BJ (cell line): ENCODE measurements at regions not wholly inside any gene's neighbourhood (a gene's known extent, or its start where the extent isn't known, plus 50 kb on each side); places are given as distances from the start of the nearest gene placed in this dataset.

ENCODE experiments used
- CTCF ChIA-PET: fragments of 350-600 bp; formaldehyde crosslinking; extraction: SDS; loops from one replicate; lab custom pipeline; 2021; ENCODE audit warnings: antibody characterized with exemption, inconsistent platforms; lab: Yijun Ruan, JAX
- POLR2A ChIA-PET: fragments of 300-600 bp; sonication (Branson Sonifier 250); formaldehyde crosslinking; extraction: SDS; loops from one replicate; lab custom pipeline; 2021; ENCODE audit warnings: antibody characterized with exemption; lab: Charles Lee
- DNase-seq: peaks from one replicate; pipeline ENCODE4 v3.0.0-alpha.2; 2011; ENCODE audit warnings: low read depth
- H3K27me3 ChIP-seq: 2 replicates; pipeline ENCODE4 v1.6.0; 2011; ENCODE audit warnings: low read length; ENCODE audit not compliant: control insufficient read depth, insufficient read depth
- H3K36me3 ChIP-seq: 2 replicates; pipeline ENCODE4 v1.5.1; 2011; ENCODE audit warnings: low read length; ENCODE audit not compliant: control insufficient read depth, insufficient read depth
- H3K4me3 ChIP-seq: 2 replicates; pipeline ENCODE4 v1.5.1; 2011; ENCODE audit warnings: low read depth, mild to moderate bottlenecking, control low read depth, low read length
- CTCF ChIP-seq: IDR thresholded peaks from 2 replicates; pipeline ENCODE4 v1.5.1; 2011; ENCODE audit warnings: low read depth, mild to moderate bottlenecking, control low read depth, inconsistent platforms, low read length, moderate library complexity; ENCODE audit not compliant: insufficient read depth

GRCh38 chr1:168390271-168390670 lies 109.6 kb downstream of the TBX19 start:
- no peak for TF ChIP-seq CTCF
- Histone ChIP-seq H3K36me3 (no peaks in the 10 kb centered on the region), H3K27me3 (peaks cover 5% of the 10 kb centered on the region), H3K4me3 (no peak overlapping the region)
- ChIA-PET CTCF (no interaction called here), POLR2A (no interaction called here)
- no peak for DNase-seq

DNA sequence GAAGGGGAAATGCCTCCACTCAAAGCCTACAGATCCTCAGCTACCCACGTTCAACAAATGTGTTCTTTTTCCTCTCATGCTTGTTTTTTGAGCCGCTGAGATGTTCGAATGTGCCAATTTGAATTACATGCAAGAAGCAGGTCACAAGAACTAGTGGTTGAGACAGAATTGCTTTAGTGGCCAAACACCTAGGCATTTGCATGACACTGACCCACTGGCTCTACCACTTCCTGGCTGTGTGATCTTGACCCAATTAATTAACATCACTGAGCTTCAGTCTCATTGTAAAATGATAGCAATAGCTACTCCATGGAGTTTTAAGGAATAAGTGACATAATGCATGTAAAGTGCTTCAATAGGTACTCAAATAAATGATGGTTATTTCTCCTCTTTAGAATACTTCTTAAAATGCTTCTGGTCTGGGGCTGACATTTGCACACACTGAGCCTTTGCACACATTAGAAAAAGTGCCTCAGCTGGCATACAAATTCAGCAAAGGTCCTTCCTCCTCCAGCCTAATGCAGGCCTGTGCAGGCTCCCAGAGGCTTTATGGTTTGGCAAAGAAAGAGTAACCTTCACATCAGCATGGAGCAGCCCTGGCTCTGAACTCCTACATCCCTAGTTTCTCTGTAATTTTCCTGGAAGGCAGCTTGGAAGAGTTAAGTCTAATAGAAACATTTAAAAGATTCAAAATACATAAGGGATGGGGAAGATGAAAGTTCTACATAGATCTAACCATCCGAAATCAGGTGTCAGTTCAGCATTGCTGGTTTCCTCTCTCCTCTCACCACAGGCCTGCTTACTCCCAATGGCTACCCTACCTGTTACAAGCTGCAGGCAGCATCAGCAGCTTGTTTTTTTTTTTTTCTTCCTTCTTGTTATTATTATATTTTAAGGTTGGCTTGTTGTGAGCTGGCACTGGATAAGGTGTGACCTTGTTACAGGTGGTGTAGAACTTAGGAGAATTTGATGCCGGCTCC lies 107.4 kb downstream of the TBX19 start:
- ChIA-PET CTCF (interaction anchor here (1.3 kb wide), 1 partner anchor 45 kb away, joined by 4 read pairs; no protein-coding TSS in a partner anchor), POLR2A (interaction anchor here (0.6 kb wide), 1 partner anchor 981 kb away, joined by 3 read pairs; no protein-coding TSS in a partner anchor)
- no peak for DNase-seq
- H3K27me3 ChIP-seq: peaks cover 2% of the 10 kb centered on the region; the same call in 1 of the 2 replicates
- no peak overlapping the region for H3K4me3 ChIP-seq
- H3K36me3 ChIP-seq: no peaks in the 10 kb centered on the region
- TF ChIP-seq CTCF: no peak

GRCh38 chr1:168386949-168387586 lies 106.4 kb downstream of the TBX19 start:
- no peak overlapping the region for H3K4me3 ChIP-seq
- H3K36me3 ChIP-seq: no peaks in the 10 kb centered on the region
- no peak for TF ChIP-seq CTCF
- DNase-seq: no peak
- ChIA-PET POLR2A (no interaction called here), CTCF (interaction anchor here (1.3 to 1.7 kb wide), 2 partner anchors 12 to 44 kb away, joined by 3 to 4 read pairs; no protein-coding TSS in a partner anchor)
- peaks cover 2% of the 10 kb centered on the region; the same call in 1 of the 2 replicates for H3K27me3 ChIP-seq

DNA sequence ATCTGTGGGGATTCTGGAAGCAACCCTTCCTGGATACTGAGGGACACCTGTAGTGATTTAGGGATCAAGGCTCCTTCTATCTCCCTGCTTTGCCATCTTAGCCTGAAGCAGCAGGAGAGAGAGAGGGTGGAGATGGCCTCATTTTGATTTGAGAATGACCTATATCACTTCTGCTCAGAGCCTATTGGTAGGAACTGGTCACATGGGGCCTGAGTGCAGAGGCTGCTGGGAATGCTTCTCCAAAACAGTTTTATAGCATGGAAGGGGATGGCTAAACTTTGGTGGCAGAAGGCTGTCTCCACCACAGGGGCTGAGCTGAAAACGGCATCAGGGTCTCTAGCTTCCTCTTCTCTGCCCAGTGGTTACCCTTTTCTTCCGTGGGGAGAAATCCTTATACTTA lies 105.8 kb downstream of the TBX19 start:
- ChIA-PET CTCF (interaction anchor here (0.9 to 1.7 kb wide), 2 partner anchors 12 to 217 kb away, joined by 3 read pairs; no protein-coding TSS in a partner anchor), POLR2A (no interaction called here)
- Histone ChIP-seq H3K27me3 (peaks cover 2% of the 10 kb centered on the region; the same call in 1 of the 2 replicates), H3K4me3 (no peak overlapping the region), H3K36me3 (no peaks in the 10 kb centered on the region)
- TF ChIP-seq CTCF: no peak
- no peak for DNase-seq

GRCh38 chr1:168381850-168382249 lies 101.2 kb downstream of the TBX19 start:
- ChIA-PET POLR2A (no interaction called here), CTCF (no interaction called here)
- Histone ChIP-seq H3K27me3 (no peaks in the 10 kb centered on the region), H3K36me3 (no peaks in the 10 kb centered on the region), H3K4me3 (no peak overlapping the region)
- TF ChIP-seq CTCF: no peak
- DNase-seq: no peak
